Muscle of arm (tissue), 1 donor: ENCODE measurements at regions not wholly inside any gene's neighbourhood (a gene's known extent, or its start where the extent isn't known, plus 50 kb on each side); places are given as distances from the start of the nearest gene placed in this dataset.
A peak's percentile ranks its signal among the peaks of the same experiment; 100 is the strongest.

Experiments
- DNase-seq: peaks from one replicate; pipeline ENCODE4 v3.0.0-alpha.2; 2013

DNA sequence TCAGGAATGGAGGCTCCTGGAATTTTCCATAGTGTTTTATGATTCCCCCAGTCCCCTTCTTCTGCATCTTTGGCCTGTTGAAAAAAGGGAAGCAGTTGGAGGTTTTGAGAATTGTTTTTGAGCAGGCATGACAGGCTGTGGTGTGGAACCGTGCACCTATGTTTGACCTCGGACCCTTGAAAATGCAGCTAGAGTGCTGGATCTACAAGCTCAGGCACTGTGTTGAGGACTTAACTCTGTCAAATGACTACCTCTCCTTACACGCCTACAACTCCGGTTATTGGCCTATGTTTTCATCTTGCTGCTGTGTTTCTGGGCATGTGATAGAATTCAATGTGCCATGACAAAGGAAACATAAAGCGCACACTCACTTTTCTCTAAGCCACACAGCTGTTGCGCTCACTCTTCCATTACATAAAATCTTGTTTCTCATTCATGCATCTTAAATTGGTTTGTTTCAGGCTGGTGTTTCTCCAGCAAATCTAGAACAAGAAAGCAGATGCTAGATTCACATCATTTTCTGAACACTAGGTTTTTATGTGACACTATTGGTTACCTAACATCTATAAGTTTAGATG is 616.6 kb downstream of the FGF9 start:
- DNase-seq, result peak; percentile 20

DNA sequence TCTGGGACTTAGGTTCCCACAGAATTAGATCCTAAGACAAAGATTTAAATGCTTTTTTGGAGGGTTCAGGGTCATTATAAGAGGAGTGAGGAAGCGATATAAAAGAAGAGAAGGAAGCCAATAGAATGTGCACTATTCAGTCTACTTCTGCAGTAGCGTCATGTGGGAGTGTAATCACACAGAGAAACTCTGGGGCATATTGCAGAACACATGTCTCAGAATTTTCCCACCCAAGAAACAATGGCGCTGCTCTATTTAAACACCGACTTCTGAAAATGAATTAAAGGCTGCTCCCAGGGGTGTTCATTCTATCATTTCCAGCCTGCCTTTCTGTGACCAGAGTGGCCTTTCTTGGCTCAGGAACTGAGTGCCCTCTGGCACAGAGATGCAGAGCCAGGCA is 617.6 kb downstream of the FGF9 start:
- DNase-seq, result no peak

DNA sequence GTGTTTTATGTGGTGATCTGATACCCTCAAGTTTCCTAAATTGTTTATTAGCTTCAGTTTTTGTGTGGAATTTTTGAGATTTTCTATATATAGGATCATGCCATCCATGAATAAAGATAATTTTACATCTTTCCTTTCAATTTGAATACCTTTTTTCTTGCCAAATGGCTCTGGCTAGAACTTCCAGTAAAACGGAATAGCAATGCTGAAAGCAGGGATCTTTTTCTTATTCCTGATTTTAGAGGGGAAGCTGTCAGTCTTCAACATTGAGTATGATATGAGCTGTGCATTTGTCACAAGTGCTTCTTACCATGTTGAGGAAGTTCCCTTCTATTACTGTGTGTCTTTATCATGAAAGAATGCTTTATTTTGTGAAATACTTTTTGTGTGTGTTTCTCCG is 618.8 kb downstream of the FGF9 start:
- DNase-seq, result no peak

DNA sequence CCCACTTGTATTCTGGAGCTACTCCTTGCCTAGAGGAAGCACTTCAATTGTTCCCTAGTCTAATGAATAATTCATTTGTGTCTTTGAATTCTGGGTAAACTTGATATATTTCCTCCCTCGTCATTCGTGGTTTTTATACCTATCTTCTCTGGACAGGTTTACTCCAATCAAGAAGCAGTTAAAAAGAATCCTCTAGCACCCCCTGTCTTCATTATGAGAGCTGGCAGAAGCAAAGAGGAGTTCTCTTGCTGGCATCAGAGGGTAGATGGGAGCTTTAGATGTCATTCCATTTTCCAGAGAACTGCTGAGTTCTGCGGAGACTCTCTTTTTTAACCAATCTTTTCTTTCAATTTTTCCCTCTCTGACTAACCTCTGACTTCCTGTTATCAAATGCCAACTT is 627.7 kb downstream of the FGF9 start:
- no peak for DNase-seq

DNA sequence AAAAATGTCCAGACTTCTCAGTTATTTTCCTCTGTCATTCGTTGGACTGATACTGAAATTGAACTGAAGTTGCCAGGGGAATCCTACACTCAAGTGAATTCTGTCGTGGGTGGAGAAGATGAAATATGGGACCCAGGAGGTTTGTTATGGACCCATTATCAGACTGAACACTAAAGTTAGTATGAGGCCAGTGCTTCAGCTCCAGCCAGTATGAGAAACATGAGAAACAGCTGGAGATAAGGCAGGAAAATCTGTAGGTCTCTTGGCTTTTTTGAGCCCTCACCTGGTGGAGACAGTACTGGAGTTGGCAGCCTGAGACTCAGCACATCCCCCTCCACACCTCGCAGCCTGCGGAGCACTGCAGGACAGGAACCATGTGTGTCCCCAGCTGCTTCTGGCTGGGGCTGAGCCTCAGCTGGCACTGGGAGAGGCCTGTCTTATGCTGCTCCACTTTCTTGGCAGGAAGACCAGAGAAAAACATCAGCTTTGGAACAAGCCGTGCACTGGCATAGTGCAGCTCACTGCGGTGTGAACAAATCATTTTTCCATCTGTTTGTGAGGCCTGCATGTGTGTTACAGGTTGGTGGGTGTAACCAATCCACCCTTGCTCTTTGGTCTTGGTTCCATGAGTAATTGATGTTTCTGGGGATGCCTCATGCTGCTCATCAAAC is 641.0 kb downstream of the FGF9 start:
- DNase-seq, result peak; percentile 75

DNA sequence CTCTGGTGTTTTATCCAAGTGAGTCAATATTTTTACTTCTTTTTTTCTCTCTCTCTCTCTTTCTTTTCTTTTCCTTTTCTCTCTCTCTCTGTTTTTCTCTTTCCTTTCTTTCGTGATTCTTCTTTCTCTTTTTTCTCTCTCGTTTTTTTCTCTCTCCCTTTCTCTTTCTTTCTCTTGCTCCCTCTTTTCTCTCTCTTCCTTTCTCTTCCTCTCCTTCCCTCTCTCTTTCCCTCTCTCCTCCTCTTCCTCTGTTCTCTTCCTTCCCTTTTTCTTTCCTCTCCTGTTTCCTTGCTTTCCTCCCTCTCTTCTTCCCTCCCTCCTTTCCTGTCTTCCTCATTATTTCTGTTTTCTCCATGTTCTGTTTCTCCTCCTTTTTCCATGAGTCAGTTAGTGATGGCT is 641.5 kb downstream of the FGF9 start:
- no peak for DNase-seq

DNA sequence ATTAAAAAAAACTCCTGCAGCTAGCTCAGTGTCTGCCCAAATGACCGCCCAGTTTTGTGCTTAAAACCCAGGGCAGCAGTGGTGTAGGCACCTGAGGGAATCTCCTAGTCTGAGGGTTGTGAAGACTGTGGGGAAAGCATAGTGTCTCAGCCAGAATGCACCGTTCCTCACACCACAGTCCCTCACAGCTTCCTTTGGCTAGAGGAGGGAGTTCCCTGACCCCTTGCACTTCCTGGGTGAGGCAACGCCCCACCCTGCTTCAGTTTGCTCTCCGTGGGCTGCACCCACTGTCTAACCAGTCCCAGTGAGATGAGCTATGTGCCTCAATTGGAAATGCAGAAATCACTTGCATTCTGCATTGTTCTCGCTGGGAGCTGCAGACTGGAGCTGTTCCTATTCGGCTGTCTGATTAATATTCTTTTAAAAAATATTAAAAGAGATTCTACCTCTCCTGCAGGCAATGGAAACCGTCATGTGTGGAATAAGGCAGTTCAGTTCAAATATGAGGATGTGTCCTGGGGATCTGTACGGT is 645.7 kb downstream of the FGF9 start:
- DNase-seq, result no peak

DNA sequence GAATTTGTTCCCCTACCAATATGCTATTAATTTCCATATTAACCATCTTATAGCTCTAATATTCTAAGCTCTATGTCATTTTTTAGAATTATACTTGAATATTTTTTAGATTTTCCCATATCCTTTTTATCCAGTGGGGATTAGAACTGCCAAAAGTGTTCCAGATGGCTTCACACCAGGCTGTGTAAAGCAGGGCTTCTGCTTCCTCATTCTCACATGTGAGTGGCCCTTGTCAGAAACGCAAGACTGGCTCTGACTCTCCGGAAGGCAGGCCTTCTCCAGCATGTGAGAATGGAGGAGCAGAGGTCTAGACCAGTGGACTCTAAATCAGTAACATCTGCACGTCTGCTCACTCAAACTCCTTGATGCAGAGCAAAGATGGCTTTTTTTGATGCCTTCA is 650.1 kb downstream of the FGF9 start:
- DNase-seq, result peak; percentile 29

DNA sequence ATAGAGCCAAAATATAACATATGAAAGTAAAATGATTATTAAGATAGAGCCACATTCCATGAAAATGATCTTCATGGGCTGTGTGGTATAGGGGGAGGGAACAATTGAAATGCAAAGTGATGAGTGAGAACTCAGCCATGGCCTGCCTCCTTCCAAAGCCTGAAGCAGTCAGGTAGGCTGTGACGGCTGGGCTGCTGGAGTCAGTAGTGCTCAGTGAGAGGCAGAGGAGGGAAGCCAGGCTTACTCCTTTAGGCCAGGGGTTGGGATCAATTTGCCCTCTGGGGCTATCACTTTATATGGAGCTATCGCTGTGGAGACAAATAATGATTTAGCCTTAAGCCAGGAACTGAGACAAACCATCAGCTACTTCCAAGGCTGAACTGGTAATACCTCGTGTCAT is 654.9 kb downstream of the FGF9 start:
- no peak for DNase-seq

DNA sequence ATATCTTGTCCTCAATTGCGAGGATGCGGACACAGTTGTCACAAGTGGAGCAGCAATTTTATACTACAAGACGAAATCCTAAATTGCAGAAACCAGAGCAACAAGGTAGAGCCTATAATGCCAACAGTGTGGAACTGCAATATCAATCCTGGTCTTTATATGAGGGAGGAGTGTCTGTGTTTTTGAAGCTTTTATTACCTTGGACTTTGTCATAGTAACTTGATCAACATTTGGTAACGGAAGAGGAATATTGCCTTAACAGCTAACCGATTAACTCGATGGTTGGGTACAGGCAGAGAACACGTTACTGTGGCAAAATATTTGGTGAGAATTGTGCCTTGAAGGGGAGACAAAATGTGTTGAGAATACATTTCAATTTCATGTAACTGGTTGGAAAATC is 661.5 kb downstream of the FGF9 start:
- no peak for DNase-seq

DNA sequence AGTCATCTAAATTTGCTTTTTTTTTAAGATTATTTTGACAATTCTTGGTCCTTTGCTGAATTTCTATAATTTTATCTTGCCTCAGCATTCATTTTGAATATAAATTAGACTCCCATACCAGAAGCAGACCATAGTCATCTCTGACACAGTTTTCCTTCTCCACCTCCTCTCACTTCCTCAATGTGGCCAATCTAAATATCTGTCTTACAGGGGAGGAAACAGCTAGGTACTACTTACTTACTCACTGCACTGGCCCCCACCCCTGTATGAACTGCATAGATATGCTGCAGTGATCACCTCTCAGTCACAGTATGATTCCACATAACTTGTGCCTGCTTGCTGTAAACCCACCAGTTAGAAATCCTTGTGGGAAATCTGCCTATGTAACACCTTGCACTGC is 665.6 kb downstream of the FGF9 start:
- DNase-seq, result no peak

DNA sequence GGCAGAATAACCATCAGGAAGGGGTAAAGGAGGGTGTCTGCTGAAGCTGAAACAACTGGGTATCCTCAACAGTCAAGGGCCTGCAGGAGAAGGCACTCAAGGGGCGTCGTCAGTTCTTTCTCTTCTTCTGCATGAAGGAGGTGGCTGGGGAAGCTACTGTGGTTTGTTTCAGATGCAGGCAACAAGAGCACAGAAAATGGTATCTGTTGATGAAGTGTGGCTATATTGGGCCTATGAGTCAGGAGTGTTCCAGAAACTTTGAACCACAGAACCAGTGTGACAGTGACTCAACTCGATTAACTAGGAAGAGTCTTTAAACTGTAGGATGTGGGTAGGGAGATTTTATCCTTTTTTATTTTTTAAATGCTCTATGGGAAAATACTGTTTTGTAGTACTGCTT is 686.3 kb downstream of the FGF9 start:
- no peak for DNase-seq

DNA sequence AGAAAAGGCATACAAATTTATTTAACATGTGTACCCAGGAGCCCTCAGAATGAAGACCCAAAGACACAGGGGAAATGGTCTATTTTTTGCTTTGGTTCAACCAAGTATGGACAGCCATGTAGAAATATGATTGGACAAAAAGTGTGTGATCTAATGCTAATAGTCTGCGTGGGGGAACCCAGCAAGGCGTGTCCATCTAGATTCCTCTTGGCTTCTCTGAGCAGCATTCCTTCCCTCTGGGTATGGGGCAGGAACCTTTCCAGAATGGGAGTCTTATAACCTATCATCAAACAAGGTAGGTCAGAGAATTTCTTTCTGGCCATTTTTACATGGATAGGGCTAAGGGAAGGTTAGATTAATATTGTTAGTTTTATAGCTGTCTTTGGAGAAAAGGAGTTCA is 698.2 kb downstream of the FGF9 start:
- no peak for DNase-seq

DNA sequence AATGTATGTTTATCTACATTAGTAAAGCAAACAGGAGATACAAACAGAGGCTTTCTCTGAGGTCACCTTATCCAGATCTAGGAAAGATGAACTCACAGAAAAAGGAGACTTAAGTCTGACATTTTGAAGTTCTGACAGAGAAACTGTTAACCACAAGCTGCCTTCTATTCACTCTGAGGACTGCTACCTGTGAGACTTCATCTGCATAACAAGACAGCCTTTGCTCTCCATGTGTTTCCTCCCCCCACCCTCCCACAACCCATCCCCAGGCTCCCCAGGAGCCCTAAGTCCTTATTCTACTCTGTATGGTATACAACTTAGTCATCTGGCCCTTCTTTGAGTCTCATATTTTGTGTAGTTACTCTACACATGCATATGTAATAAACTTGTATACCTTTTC is 699.0 kb downstream of the FGF9 start:
- no peak for DNase-seq

DNA sequence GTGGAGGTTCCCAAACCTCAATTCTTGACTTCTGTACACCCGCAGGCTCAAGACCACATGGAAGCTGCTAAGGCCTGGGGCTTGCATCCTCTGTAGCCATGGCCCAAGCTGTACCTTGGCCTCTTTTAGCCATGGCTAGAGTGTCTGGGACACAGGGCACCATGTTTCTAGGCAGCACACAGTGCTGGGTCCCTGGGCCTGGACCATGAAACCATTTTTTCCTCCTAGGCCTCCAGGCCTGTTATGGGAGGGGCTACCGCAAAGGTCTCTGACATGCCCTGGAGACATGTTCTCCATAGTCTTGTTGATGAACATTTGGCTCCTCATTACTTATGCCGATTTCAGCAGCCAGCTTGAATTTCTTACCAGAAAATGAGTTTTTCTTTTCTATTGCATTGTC is 701.4 kb downstream of the FGF9 start:
- DNase-seq, result no peak

DNA sequence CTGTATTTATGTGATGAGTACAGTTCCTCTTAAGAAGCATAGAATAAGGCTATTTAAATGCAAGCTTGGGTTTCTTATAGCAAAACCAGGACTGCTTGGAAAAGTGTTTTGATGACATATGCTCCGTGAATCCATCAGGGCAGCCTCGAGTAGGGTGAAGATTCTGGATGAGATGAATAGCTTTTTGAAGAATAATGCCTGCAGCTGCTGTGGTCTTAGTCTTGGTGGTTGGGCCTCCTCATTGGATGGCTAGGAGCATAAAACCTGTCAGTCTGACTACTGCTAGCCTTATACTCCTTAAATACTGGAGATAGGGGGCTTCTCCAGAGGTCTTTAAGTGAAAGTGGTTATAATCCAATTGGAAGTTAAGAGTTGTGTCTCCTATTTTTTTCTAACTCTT is 704.3 kb downstream of the FGF9 start:
- DNase-seq, result no peak

DNA sequence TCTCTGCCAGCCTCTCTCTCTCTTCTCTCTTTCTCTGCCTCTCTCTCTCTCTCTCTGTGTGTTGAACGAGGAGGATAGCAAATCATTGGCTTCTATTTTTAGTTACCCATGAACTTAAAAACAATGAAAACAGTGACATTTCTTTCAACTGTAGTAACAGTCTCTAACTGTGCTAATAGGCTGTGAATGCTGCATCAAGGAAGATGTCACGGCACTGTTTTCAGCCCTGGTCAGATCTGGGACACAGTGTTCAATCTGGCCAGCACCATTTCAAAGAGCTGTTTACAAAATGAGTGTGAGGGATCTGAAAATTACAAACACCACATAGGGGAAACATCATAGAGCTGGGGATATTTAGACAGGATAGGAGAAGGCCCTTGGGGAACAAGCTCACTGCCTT is 717.0 kb downstream of the FGF9 start:
- DNase-seq, result no peak

DNA sequence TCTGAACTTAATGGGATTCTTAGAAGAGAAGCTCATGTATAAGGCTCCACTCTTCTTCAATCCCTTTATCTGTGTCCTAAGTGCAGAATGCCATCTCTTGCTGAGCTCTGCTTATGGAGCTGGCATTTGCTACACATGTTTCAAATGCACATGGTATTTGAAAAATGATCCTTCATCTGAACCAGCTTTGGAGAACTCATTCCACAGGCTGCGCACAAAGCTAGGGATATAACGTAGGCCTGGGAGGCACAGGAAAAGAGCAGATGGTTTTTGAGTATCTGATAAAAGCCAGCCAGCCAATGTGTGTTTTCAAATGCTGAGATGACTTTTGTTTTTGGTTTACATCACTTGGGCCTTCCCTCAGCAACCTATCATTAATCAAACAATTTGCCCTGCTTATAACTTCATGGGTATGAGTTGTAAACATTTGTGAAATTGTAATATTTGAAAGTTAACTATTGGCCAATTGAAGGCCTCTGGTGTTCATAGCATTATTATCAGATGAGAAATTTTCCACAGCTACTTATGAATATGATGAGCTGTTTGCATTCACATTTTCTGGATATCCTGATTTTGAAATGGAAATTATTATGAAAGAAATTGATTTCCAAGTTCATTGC is 729.0 kb downstream of the FGF9 start:
- no peak for DNase-seq

DNA sequence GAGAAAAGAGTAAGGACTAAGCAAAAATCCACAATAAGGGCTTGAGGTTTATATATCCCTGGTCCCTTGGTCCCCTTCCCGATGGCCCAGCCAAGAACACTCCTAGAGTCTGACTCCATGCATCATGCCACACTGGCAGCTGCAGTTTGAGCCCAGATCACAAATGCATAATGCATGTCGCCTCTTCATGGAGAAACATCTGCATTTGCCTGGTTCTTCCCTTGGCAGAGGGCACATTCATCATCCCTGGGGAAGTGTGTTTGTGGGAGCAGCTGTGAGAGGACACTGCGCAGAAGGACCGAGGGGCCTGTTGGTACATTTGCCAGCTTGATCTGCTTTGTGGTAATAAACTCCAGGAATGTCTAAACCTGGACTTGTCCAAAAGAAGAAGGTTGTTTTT is 731.8 kb downstream of the FGF9 start:
- DNase-seq, result no peak

DNA sequence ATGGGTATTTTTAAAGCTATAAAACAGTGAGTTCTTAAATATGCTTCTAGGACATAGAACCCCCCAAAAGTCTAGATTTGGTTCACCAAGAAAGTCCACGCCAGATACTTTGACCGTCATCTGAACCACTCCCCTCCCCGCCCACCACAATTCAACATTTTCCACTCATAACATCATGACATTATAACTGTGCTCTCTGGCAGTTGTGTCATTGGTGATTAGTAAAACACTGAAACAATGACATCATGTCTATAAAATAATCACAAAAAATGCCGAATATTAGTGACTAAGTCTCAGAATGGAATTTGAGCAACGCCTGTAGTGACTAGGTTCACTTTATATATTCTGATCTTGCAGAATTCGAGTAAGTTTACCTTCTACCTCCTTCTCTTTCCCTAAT is 732.3 kb downstream of the FGF9 start:
- no peak for DNase-seq

DNA sequence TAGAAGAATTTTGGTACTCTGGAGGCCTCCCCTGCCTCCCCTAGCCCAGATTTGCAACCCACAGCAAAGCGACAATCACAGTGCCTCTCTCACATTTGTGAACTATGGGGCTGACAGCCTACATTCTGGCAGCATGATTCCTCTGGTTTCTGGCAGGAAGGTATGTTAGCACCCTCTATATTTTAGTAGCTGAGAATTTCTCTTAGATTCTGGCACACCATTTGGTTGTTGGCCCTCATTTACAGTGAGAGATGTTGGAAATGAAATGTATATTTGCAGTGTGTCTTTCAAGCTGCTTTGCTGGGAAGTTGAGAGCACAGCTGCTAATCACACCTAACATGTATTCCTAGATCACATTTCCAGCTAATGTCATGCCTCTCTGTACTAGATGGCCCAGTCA is 735.0 kb downstream of the FGF9 start:
- no peak for DNase-seq

DNA sequence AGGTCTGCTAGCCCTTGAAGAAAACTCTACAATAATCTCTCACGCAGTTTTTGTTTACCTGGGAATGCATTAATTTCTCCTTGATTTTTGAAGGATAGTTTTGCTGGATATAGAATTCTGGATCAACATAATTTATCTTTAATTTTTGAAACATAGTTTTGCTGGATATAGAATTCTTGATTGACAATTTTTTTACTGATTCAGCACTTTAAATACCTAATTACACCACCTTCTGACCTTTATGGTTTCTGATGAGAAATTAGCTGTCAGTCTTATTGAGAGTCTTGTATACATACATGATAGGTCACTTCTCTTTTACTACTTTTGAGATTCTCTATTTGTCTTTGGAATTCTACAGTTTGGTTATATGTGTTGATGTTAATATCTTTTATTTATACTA is 741.6 kb downstream of the FGF9 start:
- DNase-seq, result no peak

DNA sequence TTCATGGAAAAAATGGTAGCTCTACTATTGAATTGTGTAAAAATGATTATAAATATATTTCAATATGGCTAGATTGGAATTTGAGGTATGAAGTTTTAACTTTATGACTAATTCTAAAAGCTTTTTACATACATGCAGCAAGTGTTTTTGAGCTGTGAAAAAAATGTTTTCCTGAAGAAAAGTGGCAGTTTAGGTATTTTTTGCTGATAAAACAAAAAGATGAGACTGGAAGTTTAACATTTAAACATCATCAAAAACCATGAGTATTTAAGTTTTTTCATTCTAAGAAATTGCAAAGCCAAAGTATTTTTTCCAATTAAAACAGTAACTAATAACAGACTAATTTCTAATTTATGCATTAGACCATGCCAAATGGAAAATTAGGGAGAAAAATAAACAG is 751.1 kb downstream of the FGF9 start:
- no peak for DNase-seq

DNA sequence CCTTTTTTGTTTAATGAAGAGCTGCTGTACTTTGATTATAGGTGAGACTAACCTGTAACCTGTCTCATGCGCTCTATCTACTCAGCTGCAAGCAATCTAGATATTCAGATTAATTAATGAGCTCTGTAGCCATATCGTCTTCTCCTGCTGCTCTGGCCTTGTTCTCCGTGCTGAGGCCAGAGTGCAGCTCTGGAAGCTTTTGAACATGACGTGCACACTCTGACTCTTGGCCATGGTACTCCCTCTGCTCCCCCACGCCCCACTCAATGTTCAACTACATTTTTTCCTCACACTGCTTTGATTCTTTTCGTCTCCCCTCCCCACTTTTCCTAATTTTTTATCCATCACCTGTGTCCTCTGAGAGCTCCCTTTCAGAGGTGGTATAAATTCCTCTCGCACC is 751.8 kb downstream of the FGF9 start:
- no peak for DNase-seq
